Fibroblast of mammary gland (primary cell): ENCODE measurements at regions not wholly inside any gene's neighbourhood (a gene's known extent, or its start where the extent isn't known, plus 50 kb on each side); places are given as distances from the start of the nearest gene placed in this dataset.
"Not testable (repeated sequence)": the region's sequence is repeated elsewhere in the genome, so short reads cannot be mapped to it uniquely, and the experiment has no call there.

ENCODE experiments used
- DNase-seq: peaks from one replicate; pipeline ENCODE4 v3.0.0-alpha.2; 2010; ENCODE audit warnings: low read depth
- H3K4me3 ChIP-seq: 2 replicates; pipeline ENCODE4 v1.5.1; 2011; ENCODE audit warnings: low read depth, mild to moderate bottlenecking, low read length, moderate library complexity; ENCODE audit not compliant: control insufficient read depth
- CTCF ChIP-seq: conservative IDR thresholded peaks from 2 replicates; pipeline ENCODE4 v1.5.1; 2011; ENCODE audit warnings: low read depth, low read length, inconsistent platforms; ENCODE audit not compliant: control insufficient read depth, insufficient read depth

GRCh38 chr18:78492064-78492812, 487.4 kb upstream of the SALL3 start:
- no peak for DNase-seq
- no peak for TF ChIP-seq CTCF
- no peak overlapping the region for H3K4me3 ChIP-seq

GRCh38 chr18:78492813-78493371, 486.7 kb upstream of the SALL3 start:
- no peak for TF ChIP-seq CTCF

GRCh38 chr18:78493490-78493889, 486.1 kb upstream of the SALL3 start:
- not testable (repeated sequence) for DNase-seq, H3K4me3 ChIP-seq

More at GRCh38 chr18:78492813-78493371, 486.7 kb upstream of the SALL3 start:
- DNase-seq = no peak
- no peak overlapping the region for H3K4me3 ChIP-seq

- DNase-seq = peak; percentile 8
- H3K4me3 ChIP-seq = no peak overlapping the region
- no peak for TF ChIP-seq CTCF
Measured at GRCh38 chr18:78494204-78495085, 485.2 kb upstream of the SALL3 start.

GRCh38 chr18:78495550-78495949, 484.1 kb upstream of the SALL3 start:
- DNase-seq = no peak
- no peak overlapping the region for H3K4me3 ChIP-seq
- TF ChIP-seq CTCF = no peak

GRCh38 chr18:78496079-78496478, 483.5 kb upstream of the SALL3 start:
- DNase-seq = no peak
- no peak for TF ChIP-seq CTCF
- no peak overlapping the region for H3K4me3 ChIP-seq

GRCh38 chr18:78497641-78498040, 482.0 kb upstream of the SALL3 start:
- no peak for TF ChIP-seq CTCF
- H3K4me3 ChIP-seq = no peak overlapping the region
- DNase-seq = no peak
